Hepatocyte (in vitro differentiated cells): ENCODE measurements at regions not wholly inside any gene's neighbourhood (a gene's known extent, or its start where the extent isn't known, plus 50 kb on each side); places are given as distances from the start of the nearest gene placed in this dataset.

Experiments
- DNase-seq: peaks from one replicate; pipeline ENCODE4 v3.0.0-alpha.2; 2016; ENCODE audit warnings: low spot score
- H2AFZ ChIP-seq: fragments of 200-600 bp; sonication (generic); 2 replicates; pipeline ENCODE4 v1.6.0; 2016; ENCODE audit warnings: antibody characterized with exemption, mild to moderate bottlenecking
- H3K27ac ChIP-seq: fragments of 200-600 bp; sonication (generic); 2 replicates; pipeline ENCODE4 v1.5.1; 2016; ENCODE audit warnings: mild to moderate bottlenecking
- H3K27me3 ChIP-seq: fragments of 200-600 bp; sonication (generic); 2 replicates; pipeline ENCODE4 v1.6.1; 2016
- H3K36me3 ChIP-seq: fragments of 200-600 bp; sonication (generic); replicated peaks from 2 replicates; pipeline ENCODE4 v1.5.1; 2016; ENCODE audit warnings: low read depth; ENCODE audit not compliant: insufficient read depth
- H3K4me1 ChIP-seq: fragments of 200-600 bp; sonication (generic); 2 replicates; pipeline ENCODE4 v1.5.1; 2016; ENCODE audit warnings: mild to moderate bottlenecking, moderate library complexity; ENCODE audit not compliant: insufficient read depth
- H3K4me2 ChIP-seq: fragments of 200-600 bp; sonication (generic); 2 replicates; pipeline ENCODE4 v1.6.0; 2016
- H3K4me3 ChIP-seq: fragments of 200-600 bp; sonication (generic); 2 replicates; pipeline ENCODE4 v1.5.1; 2016; ENCODE audit warnings: mild to moderate bottlenecking
- H3K79me2 ChIP-seq: fragments of 200-600 bp; sonication (generic); 2 replicates; pipeline ENCODE4 v1.6.0; 2017; ENCODE audit warnings: mild to moderate bottlenecking
- H3K9me2 ChIP-seq: fragments of 200-600 bp; sonication (generic); replicated peaks from 2 replicates; pipeline ENCODE4 v1.6.0; 2017; ENCODE audit warnings: mild to moderate bottlenecking; ENCODE audit not compliant: insufficient read depth
- H3K9me3 ChIP-seq: fragments of 200-600 bp; sonication (generic); 2 replicates; pipeline ENCODE4 v1.5.1; 2016; ENCODE audit warnings: low read depth, mild to moderate bottlenecking
- H4K20me1 ChIP-seq: fragments of 200-600 bp; sonication (generic); 2 replicates; pipeline ENCODE4 v1.6.0; 2016; ENCODE audit warnings: mild to moderate bottlenecking; ENCODE audit not compliant: insufficient read depth, poor library complexity, severe bottlenecking
- EZH2 ChIP-seq: fragments of 200-600 bp; sonication (generic); IDR thresholded peaks from 2 replicates; pipeline ENCODE4 v1.6.1; 2016; ENCODE audit warnings: antibody characterized with exemption, mild to moderate bottlenecking, borderline replicate concordance
- EZH2phosphoT487 ChIP-seq: fragments of 200-600 bp; sonication (generic); IDR thresholded peaks from one replicate; pipeline ENCODE4 v1.6.1; 2018; ENCODE audit warnings: antibody characterized with exemption, mild to moderate bottlenecking, low read depth, moderate library complexity; ENCODE audit not compliant: unreplicated experiment, severe bottlenecking
- WGBS: methylation state at CpG from one replicate; pipeline ENCODE4 v1.1.6; 2016; ENCODE audit warnings: low lambda C conversion rate; ENCODE audit errors: missing lambda C conversion rate; 5-methylcytosine and 5-hydroxymethylcytosine counted together
- TF ChIP-seq, protein P1 (sequence below): fragments of 200-600 bp; sonication (generic); IDR thresholded peaks from 2 replicates; pipeline ENCODE4 v1.5.1; 2016; ENCODE audit warnings: antibody characterized with exemption, mild to moderate bottlenecking; ENCODE audit not compliant: poor library complexity

DNA sequence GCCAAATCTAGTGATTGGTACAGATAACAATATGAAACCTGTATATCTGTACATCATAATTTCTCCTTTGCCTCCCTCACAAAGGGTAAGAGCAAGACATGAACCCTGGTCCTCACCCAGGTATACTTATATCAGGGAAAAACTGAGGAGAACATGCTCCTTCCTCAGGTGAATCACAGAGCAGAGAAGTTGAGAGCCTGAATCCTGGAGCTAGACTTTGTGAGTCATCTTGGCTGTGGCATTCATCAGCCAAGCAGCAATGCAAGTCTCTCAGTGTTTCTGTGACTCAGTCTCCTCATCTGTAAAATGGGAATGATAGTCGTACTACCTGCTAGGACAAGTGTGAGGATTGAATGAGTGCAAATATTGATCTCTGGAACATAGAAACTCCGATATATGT lies 165.7 kb upstream of the ADAMTS9 start:
- H3K79me2 ChIP-seq, result no peaks in the 10 kb centered on the region
- no peak overlapping the region for H3K27ac ChIP-seq
- TF ChIP-seq EZH2 (no peak), EZH2phosphoT487 (no peak)
- TF ChIP-seq, protein P1, sequence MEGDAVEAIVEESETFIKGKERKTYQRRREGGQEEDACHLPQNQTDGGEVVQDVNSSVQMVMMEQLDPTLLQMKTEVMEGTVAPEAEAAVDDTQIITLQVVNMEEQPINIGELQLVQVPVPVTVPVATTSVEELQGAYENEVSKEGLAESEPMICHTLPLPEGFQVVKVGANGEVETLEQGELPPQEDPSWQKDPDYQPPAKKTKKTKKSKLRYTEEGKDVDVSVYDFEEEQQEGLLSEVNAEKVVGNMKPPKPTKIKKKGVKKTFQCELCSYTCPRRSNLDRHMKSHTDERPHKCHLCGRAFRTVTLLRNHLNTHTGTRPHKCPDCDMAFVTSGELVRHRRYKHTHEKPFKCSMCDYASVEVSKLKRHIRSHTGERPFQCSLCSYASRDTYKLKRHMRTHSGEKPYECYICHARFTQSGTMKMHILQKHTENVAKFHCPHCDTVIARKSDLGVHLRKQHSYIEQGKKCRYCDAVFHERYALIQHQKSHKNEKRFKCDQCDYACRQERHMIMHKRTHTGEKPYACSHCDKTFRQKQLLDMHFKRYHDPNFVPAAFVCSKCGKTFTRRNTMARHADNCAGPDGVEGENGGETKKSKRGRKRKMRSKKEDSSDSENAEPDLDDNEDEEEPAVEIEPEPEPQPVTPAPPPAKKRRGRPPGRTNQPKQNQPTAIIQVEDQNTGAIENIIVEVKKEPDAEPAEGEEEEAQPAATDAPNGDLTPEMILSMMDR, result no peak
- H3K4me2 ChIP-seq, result no peak overlapping the region
- no peaks in the 10 kb centered on the region for H4K20me1 ChIP-seq
- no peaks in the 10 kb centered on the region for H3K36me3 ChIP-seq
- H3K9me2 ChIP-seq, result no peaks in the 10 kb centered on the region
- WGBS, result 100% methylated on average over 2 of the region's 2 CpGs
- DNase-seq, result no peak
- H3K9me3 ChIP-seq, result no peaks in the 10 kb centered on the region
- H3K4me3 ChIP-seq, result no peak overlapping the region
- no peaks in the 10 kb centered on the region for H3K27me3 ChIP-seq
- no peaks in the 10 kb centered on the region for H3K4me1 ChIP-seq
- H2AFZ ChIP-seq, result no peak overlapping the region

DNA sequence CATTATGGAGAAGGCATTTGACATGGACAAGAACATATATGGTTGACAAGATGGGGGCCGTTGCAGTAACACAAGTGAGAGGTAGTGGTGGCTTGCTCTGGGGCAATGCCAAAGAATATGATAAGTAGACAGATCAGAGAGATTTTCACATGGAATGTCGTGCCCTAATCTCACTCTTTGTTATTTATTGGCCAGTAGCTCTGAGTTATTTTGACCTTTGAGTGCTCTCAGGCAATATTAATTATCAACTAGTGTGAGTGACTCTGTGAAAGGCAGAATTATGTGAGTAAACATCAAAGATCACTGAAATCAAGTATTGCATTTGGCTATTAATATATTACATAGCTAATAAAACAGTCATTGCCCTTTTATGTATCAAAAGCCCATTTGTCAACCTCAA lies 164.9 kb upstream of the ADAMTS9 start:
- Histone ChIP-seq H3K9me3 (no peaks in the 10 kb centered on the region), H3K36me3 (no peaks in the 10 kb centered on the region), H4K20me1 (no peaks in the 10 kb centered on the region), H3K9me2 (no peaks in the 10 kb centered on the region), H3K4me2 (no peak overlapping the region), H3K4me1 (no peaks in the 10 kb centered on the region), H3K79me2 (no peaks in the 10 kb centered on the region), H3K4me3 (no peak overlapping the region), H3K27ac (no peak overlapping the region), H3K27me3 (no peaks in the 10 kb centered on the region), H2AFZ (no peak overlapping the region)
- 47% methylated on average over 2 of the region's 2 CpGs for WGBS
- TF ChIP-seq EZH2 (no peak), EZH2phosphoT487 (no peak)
- TF ChIP-seq, protein P1, result no peak
- DNase-seq, result no peak

DNA sequence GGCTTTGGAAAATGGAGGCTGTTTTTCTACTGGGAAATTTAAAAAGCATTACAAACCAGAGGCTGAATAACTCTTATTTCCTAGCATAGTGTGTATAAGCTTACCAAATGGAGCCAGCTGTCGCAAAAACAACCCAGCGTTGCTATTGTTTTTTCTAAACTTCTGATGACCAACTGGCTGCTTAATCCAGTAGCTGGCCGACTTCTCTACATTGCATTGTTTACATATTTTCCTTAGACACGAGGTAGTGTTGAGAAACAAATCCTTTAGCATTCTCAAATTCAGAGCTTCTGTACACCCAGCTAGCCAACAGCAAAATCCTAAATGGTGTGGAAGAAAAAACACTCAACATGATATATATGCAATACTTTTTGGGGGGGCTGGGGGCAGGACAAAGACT lies 161.0 kb upstream of the ADAMTS9 start:
- 61% methylated on average over 4 of the region's 4 CpGs for WGBS
- no peaks in the 10 kb centered on the region for H3K79me2 ChIP-seq
- no peak for TF ChIP-seq EZH2
- TF ChIP-seq EZH2phosphoT487, result no peak
- TF ChIP-seq, protein P1, result no peak
- H3K36me3 ChIP-seq, result no peaks in the 10 kb centered on the region
- H3K9me3 ChIP-seq, result no peaks in the 10 kb centered on the region
- no peaks in the 10 kb centered on the region for H4K20me1 ChIP-seq
- H3K4me1 ChIP-seq, result no peaks in the 10 kb centered on the region
- no peak overlapping the region for H3K27ac ChIP-seq
- H3K4me3 ChIP-seq, result no peak overlapping the region
- no peaks in the 10 kb centered on the region for H3K27me3 ChIP-seq
- no peak overlapping the region for H3K4me2 ChIP-seq
- no peak for DNase-seq
- H3K9me2 ChIP-seq, result no peaks in the 10 kb centered on the region
- no peak overlapping the region for H2AFZ ChIP-seq

DNA sequence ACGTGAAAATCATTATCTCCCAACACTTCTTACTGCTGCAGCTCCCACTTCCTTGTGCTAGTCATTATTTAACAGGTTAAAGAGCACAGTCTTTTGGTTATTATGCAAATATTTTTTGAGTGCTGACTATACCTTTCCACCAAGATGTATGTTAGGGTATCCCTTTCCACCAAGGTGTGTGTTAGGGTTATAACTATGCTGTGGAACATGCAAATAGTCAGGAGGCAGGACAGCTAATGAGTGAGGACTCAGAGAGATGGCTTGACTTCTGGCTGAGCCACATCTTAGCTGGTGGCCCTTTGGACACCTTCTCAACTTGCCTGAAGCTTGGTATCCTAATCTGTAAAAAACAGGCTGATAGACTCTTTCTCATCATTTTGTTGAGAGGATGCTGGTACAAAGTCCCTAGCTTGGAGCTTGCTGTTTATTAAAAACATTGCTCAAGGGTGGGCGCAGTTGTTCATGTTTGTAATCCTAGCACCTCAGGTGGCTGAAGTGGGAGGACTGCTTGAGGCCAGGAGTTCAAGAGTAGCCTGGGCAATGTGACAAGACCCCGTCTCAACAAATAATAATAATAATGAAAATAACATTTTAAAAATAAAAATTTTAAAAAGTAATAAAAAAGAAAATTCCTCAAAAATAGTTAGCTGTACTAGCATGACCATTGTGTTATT lies 160.5 kb upstream of the ADAMTS9 start:
- H3K4me3 ChIP-seq, result no peak overlapping the region
- no peaks in the 10 kb centered on the region for H3K4me1 ChIP-seq
- no peak overlapping the region for H3K4me2 ChIP-seq
- H3K27me3 ChIP-seq, result no peaks in the 10 kb centered on the region
- TF ChIP-seq EZH2 (no peak), EZH2phosphoT487 (no peak)
- TF ChIP-seq, protein P1, result no peak
- H3K79me2 ChIP-seq, result no peaks in the 10 kb centered on the region
- H3K36me3 ChIP-seq, result no peaks in the 10 kb centered on the region
- WGBS, result 92% methylated on average over 3 of the region's 3 CpGs
- no peaks in the 10 kb centered on the region for H3K9me3 ChIP-seq
- no peaks in the 10 kb centered on the region for H3K9me2 ChIP-seq
- no peak overlapping the region for H2AFZ ChIP-seq
- H3K27ac ChIP-seq, result no peak overlapping the region
- H4K20me1 ChIP-seq, result no peaks in the 10 kb centered on the region
- no peak for DNase-seq
